Panc1 (cell line): ENCODE measurements at regions not wholly inside any gene's neighbourhood (a gene's known extent, or its start where the extent isn't known, plus 50 kb on each side); places are given as distances from the start of the nearest gene placed in this dataset.

Experiments used
- POLR2AphosphoS5 ChIP-seq: IDR thresholded peaks from 2 replicates; pipeline ENCODE4 v1.6.1; 2012; ENCODE audit warnings: mild to moderate bottlenecking, low read depth, low read length, moderate library complexity
- SIN3A ChIP-seq: IDR thresholded peaks from 2 replicates; pipeline ENCODE4 v1.6.1; 2012; ENCODE audit warnings: low read depth, mild to moderate bottlenecking, low read length, moderate library complexity, borderline replicate concordance; ENCODE audit not compliant: insufficient read depth
- TCF7L2 ChIP-seq: IDR thresholded peaks from 2 replicates; pipeline ENCODE4 v1.6.1; 2011; ENCODE audit warnings: mild to moderate bottlenecking, low read depth, low read length, inconsistent platforms
- TF ChIP-seq, protein P1 (sequence below): fragments of 450-650 bp; IDR thresholded peaks from 2 replicates; pipeline ENCODE4 v1.5.1; 2017; ENCODE audit warnings: mild to moderate bottlenecking
- TF ChIP-seq, protein P2 (sequence below), 2 experiments: IDR thresholded peaks; 2 replicates each; pipeline ENCODE4 v1.6.1; 2011 to 2012; ENCODE audit warnings: low read depth in 2 of 2, control low read depth in 1 of 2, low read length in 1 of 2, mild to moderate bottlenecking in 1 of 2, moderate library complexity in 1 of 2; ENCODE audit not compliant: insufficient read depth in 1 of 2

DNA sequence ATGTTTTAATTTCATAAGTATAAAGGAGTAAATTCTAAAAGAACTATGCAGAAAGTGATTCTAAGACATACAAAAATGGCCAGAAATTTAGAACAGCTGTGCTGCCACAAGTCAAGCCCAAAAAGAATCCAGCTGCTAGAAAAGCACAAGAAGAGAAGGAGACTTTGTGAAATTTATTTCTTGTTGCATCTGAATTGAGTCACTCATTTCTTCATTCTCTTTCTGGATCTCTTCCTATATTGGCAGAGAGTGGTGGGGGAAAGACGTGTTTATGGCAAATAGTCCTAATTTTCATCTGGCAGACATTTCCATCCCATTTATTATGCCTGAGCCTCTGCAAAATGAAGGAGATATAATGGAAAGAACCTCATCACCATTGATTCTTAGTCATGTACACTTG, 139.6 kb upstream of the CTTNBP2NL start:
- TF ChIP-seq, protein P1, sequence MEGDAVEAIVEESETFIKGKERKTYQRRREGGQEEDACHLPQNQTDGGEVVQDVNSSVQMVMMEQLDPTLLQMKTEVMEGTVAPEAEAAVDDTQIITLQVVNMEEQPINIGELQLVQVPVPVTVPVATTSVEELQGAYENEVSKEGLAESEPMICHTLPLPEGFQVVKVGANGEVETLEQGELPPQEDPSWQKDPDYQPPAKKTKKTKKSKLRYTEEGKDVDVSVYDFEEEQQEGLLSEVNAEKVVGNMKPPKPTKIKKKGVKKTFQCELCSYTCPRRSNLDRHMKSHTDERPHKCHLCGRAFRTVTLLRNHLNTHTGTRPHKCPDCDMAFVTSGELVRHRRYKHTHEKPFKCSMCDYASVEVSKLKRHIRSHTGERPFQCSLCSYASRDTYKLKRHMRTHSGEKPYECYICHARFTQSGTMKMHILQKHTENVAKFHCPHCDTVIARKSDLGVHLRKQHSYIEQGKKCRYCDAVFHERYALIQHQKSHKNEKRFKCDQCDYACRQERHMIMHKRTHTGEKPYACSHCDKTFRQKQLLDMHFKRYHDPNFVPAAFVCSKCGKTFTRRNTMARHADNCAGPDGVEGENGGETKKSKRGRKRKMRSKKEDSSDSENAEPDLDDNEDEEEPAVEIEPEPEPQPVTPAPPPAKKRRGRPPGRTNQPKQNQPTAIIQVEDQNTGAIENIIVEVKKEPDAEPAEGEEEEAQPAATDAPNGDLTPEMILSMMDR: no peak
- TF ChIP-seq POLR2AphosphoS5: no peak
- TF ChIP-seq, protein P2, sequence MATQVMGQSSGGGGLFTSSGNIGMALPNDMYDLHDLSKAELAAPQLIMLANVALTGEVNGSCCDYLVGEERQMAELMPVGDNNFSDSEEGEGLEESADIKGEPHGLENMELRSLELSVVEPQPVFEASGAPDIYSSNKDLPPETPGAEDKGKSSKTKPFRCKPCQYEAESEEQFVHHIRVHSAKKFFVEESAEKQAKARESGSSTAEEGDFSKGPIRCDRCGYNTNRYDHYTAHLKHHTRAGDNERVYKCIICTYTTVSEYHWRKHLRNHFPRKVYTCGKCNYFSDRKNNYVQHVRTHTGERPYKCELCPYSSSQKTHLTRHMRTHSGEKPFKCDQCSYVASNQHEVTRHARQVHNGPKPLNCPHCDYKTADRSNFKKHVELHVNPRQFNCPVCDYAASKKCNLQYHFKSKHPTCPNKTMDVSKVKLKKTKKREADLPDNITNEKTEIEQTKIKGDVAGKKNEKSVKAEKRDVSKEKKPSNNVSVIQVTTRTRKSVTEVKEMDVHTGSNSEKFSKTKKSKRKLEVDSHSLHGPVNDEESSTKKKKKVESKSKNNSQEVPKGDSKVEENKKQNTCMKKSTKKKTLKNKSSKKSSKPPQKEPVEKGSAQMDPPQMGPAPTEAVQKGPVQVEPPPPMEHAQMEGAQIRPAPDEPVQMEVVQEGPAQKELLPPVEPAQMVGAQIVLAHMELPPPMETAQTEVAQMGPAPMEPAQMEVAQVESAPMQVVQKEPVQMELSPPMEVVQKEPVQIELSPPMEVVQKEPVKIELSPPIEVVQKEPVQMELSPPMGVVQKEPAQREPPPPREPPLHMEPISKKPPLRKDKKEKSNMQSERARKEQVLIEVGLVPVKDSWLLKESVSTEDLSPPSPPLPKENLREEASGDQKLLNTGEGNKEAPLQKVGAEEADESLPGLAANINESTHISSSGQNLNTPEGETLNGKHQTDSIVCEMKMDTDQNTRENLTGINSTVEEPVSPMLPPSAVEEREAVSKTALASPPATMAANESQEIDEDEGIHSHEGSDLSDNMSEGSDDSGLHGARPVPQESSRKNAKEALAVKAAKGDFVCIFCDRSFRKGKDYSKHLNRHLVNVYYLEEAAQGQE (IDR thresholded peaks at IDR 0.05; ENCODE audit: insufficient read depth in 1 of 2, low read depth in 2 of 2, low read length in 1 of 2): no peak
- no peak for TF ChIP-seq TCF7L2
- TF ChIP-seq SIN3A: no peak
